Smooth muscle cell (in vitro differentiated cells): ENCODE measurements at regions not wholly inside any gene's neighbourhood (a gene's known extent, or its start where the extent isn't known, plus 50 kb on each side); places are given as distances from the start of the nearest gene placed in this dataset.

Experiments used
- DNase-seq: peaks from one replicate; lab custom pipeline; 2025; ENCODE audit not compliant: unreplicated experiment; lab: John Stamatoyannopoulos, UW
- H2AFZ ChIP-seq: fragments of 200-600 bp; sonication (generic); 2 replicates; pipeline ENCODE4 v1.6.0; 2016; ENCODE audit warnings: antibody characterized with exemption, low read depth, mild to moderate bottlenecking
- H3F3A ChIP-seq: fragments of 200-600 bp; sonication (generic); 2 replicates; pipeline ENCODE4 v1.6.0; 2017; ENCODE audit warnings: antibody characterized with exemption, low read depth
- H3K27ac ChIP-seq: fragments of 200-600 bp; sonication (generic); 2 replicates; pipeline ENCODE4 v1.5.1; 2016; ENCODE audit warnings: low read depth, mild to moderate bottlenecking
- H3K27me3 ChIP-seq: fragments of 200-600 bp; sonication (generic); 2 replicates; pipeline ENCODE4 v1.6.1; 2016; ENCODE audit warnings: low read depth, mild to moderate bottlenecking
- H3K36me3 ChIP-seq: fragments of 200-600 bp; sonication (generic); 2 replicates; pipeline ENCODE4 v1.5.1; 2016; ENCODE audit warnings: low read depth
- H3K4me1 ChIP-seq: fragments of 200-600 bp; sonication (generic); 2 replicates; pipeline ENCODE4 v1.5.1; 2016; ENCODE audit warnings: low read depth
- H3K4me2 ChIP-seq: fragments of 200-600 bp; sonication (generic); 2 replicates; pipeline ENCODE4 v1.6.0; 2016; ENCODE audit warnings: mild to moderate bottlenecking
- H3K4me3 ChIP-seq: fragments of 200-600 bp; sonication (generic); 2 replicates; pipeline ENCODE4 v1.5.1; 2016; ENCODE audit warnings: mild to moderate bottlenecking
- H3K79me2 ChIP-seq: fragments of 200-600 bp; sonication (generic); 2 replicates; pipeline ENCODE4 v1.6.0; 2016; ENCODE audit warnings: low read depth, mild to moderate bottlenecking
- H3K9ac ChIP-seq: fragments of 200-600 bp; sonication (generic); 2 replicates; pipeline ENCODE4 v1.6.0; 2016; ENCODE audit warnings: low read depth
- H3K9me3 ChIP-seq: fragments of 200-600 bp; sonication (generic); replicated peaks from 2 replicates; pipeline ENCODE4 v1.5.1; 2016; ENCODE audit warnings: low read depth
- H4K20me1 ChIP-seq: fragments of 200-600 bp; sonication (generic); 2 replicates; pipeline ENCODE4 v1.6.0; 2016; ENCODE audit warnings: low read depth
- CTCF ChIP-seq: fragments of 200-600 bp; sonication (generic); IDR thresholded peaks from 2 replicates; pipeline ENCODE4 v1.5.1; 2017; ENCODE audit warnings: borderline replicate concordance, mild to moderate bottlenecking, antibody characterized with exemption; ENCODE audit not compliant: insufficient read depth, poor library complexity, severe bottlenecking
- WGBS: methylation state at CpG from one replicate; pipeline ENCODE4 v1.1.7; 2016; ENCODE audit warnings: low lambda C conversion rate; 5-methylcytosine and 5-hydroxymethylcytosine counted together

- no peak for TF ChIP-seq CTCF
- H3K9me3 ChIP-seq, result no peaks in the 10 kb centered on the region
Measured at GRCh38 chr4:125498981-125499380, 184.2 kb downstream of the FAT4 start.

GRCh38 chr4:125501090-125501489 lies 186.3 kb downstream of the FAT4 start:
- Histone ChIP-seq H3K4me3 (no peak overlapping the region), H4K20me1 (no peaks in the 10 kb centered on the region), H3K27me3 (no peaks in the 10 kb centered on the region), H3K36me3 (no peaks in the 10 kb centered on the region), H3K79me2 (no peaks in the 10 kb centered on the region), H3K4me2 (no peak overlapping the region), H3K9ac (no peak overlapping the region), H2AFZ (no peak overlapping the region), H3K9me3 (no peaks in the 10 kb centered on the region), H3F3A (no peaks in the 10 kb centered on the region), H3K27ac (no peak overlapping the region), H3K4me1 (no peaks in the 10 kb centered on the region)
- no peak for TF ChIP-seq CTCF
- DNase-seq, result no peak
- 95% methylated on average over 3 of the region's 3 CpGs for WGBS

More at GRCh38 chr4:125498981-125499380, 184.2 kb downstream of the FAT4 start:
- H3K79me2 ChIP-seq, result no peaks in the 10 kb centered on the region
- no peaks in the 10 kb centered on the region for H3F3A ChIP-seq
- H2AFZ ChIP-seq, result no peak overlapping the region
- H3K4me1 ChIP-seq, result no peaks in the 10 kb centered on the region
- no peaks in the 10 kb centered on the region for H3K27me3 ChIP-seq
- no peak overlapping the region for H3K4me3 ChIP-seq
- 89% methylated on average over 1 of the region's 1 CpG for WGBS
- H4K20me1 ChIP-seq, result no peaks in the 10 kb centered on the region
- no peak overlapping the region for H3K4me2 ChIP-seq
- H3K27ac ChIP-seq, result no peak overlapping the region
- no peak overlapping the region for H3K9ac ChIP-seq
- DNase-seq, result no peak
- H3K36me3 ChIP-seq, result no peaks in the 10 kb centered on the region

DNA sequence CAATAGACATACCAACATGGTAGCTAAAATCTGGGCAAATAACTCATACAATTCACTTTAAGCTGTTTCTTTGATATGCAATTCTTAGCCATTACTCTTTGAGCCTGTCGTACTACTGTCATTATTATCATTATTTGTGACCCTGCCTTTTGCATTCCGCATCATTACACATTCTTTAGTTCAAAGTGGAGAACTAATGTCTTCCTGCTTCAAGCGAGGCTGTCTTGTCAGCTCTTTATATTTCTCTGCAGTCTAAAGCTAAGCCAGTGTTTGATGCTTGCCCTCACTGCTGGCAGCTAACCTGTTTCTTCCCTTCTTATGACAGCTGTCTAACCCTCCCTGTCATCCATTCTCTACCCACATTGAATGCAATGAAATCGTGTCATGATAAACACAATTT lies 186.8 kb downstream of the FAT4 start:
- Histone ChIP-seq H3K36me3 (no peaks in the 10 kb centered on the region), H3K4me1 (no peaks in the 10 kb centered on the region), H3K9ac (no peak overlapping the region), H3K9me3 (no peaks in the 10 kb centered on the region), H3F3A (no peaks in the 10 kb centered on the region), H3K27ac (no peak overlapping the region), H3K27me3 (no peaks in the 10 kb centered on the region), H3K4me3 (no peak overlapping the region), H2AFZ (no peak overlapping the region), H3K79me2 (no peaks in the 10 kb centered on the region), H4K20me1 (no peaks in the 10 kb centered on the region), H3K4me2 (no peak overlapping the region)
- WGBS, result 71% methylated on average over 4 of the region's 4 CpGs
- DNase-seq, result no peak
- no peak for TF ChIP-seq CTCF

- no peaks in the 10 kb centered on the region for H3F3A ChIP-seq
- no peaks in the 10 kb centered on the region for H3K36me3 ChIP-seq
- no peak overlapping the region for H3K4me2 ChIP-seq
- no peak overlapping the region for H3K27ac ChIP-seq
- no peak overlapping the region for H3K4me3 ChIP-seq
- H4K20me1 ChIP-seq, result no peaks in the 10 kb centered on the region
- H3K79me2 ChIP-seq, result no peaks in the 10 kb centered on the region
- H3K9me3 ChIP-seq, result no peaks in the 10 kb centered on the region
- no peak for TF ChIP-seq CTCF
- WGBS, result 88% methylated on average over 4 of the region's 4 CpGs
- no peaks in the 10 kb centered on the region for H3K27me3 ChIP-seq
- H2AFZ ChIP-seq, result no peak overlapping the region
- H3K4me1 ChIP-seq, result no peaks in the 10 kb centered on the region
- no peak overlapping the region for H3K9ac ChIP-seq
- DNase-seq, result no peak
Measured at GRCh38 chr4:125505621-125506020, 190.9 kb downstream of the FAT4 start.
